CD14-positive monocyte (primary cell): ENCODE measurements at regions not wholly inside any gene's neighbourhood (a gene's known extent, or its start where the extent isn't known, plus 50 kb on each side); places are given as distances from the start of the nearest gene placed in this dataset.

Experiments used
- DNase-seq, 3 donors: peaks; one replicate each; pipeline ENCODE4 v3.0.0-alpha.2; 2011 to 2022
- H2AFZ ChIP-seq: 2 replicates; pipeline ENCODE4 v1.6.0; 2012; ENCODE audit warnings: mild to moderate bottlenecking, low read depth, low read length, inconsistent platforms; ENCODE audit not compliant: insufficient read depth, poor library complexity, severe bottlenecking
- H3K27ac ChIP-seq, 2 donors: 1 replicate in 1 of 2; 2 replicates in 1 of 2; pipeline ENCODE4 v1.5.1; 2012 to 2013; ENCODE audit warnings: low read length in 2 of 2, control low read depth in 1 of 2, inconsistent platforms in 1 of 2, low read depth in 1 of 2, mild to moderate bottlenecking in 1 of 2
- H3K27me3 ChIP-seq, 2 donors: one replicate each; pipeline versions ENCODE4 v1.6.0 to v1.6.1; 2011 to 2013; ENCODE audit warnings: low read length in 2 of 2; ENCODE audit not compliant: control insufficient read depth in 2 of 2, insufficient read depth in 2 of 2
- H3K36me3 ChIP-seq, 2 donors: replicated peaks in 1 of 2; 1 replicate in 1 of 2; 2 replicates in 1 of 2; pipeline versions ENCODE4 v1.5.1 to v1.6.1; 2012 to 2013; ENCODE audit warnings: low read length in 2 of 2, control low read depth in 1 of 2, inconsistent platforms in 1 of 2, mild to moderate bottlenecking in 1 of 2; ENCODE audit not compliant: insufficient read depth in 2 of 2, control insufficient read depth in 1 of 2
- H3K4me1 ChIP-seq, 2 donors: 1 replicate in 1 of 2; 2 replicates in 1 of 2; pipeline versions ENCODE4 v1.5.1 to v1.6.1; 2012 to 2013; ENCODE audit warnings: low read length in 2 of 2, control low read depth in 1 of 2, inconsistent platforms in 1 of 2, mild to moderate bottlenecking in 1 of 2, moderate library complexity in 1 of 2; ENCODE audit not compliant: insufficient read depth in 2 of 2, control insufficient read depth in 1 of 2
- H3K4me2 ChIP-seq: replicated peaks from 2 replicates; pipeline ENCODE3; 2012; ENCODE audit warnings: low read length, moderate library complexity, mild to moderate bottlenecking; ENCODE audit not compliant: poor library complexity, severe bottlenecking; ENCODE audit errors: extremely low read depth
- H3K4me3 ChIP-seq, 3 experiments: fragments of 200-600 bp in 1 of 3; sonication (generic) in 1 of 3; replicated peaks in 1 of 3; 1 replicate in 2 of 3; 2 replicates in 1 of 3; pipeline ENCODE4 v1.5.1; 2011 to 2013; ENCODE audit warnings: low read length in 3 of 3, mild to moderate bottlenecking in 3 of 3, control low read depth in 2 of 3, low read depth in 2 of 3, inconsistent platforms in 1 of 3, moderate library complexity in 1 of 3
- H3K79me2 ChIP-seq: 2 replicates; pipeline ENCODE4 v1.6.0; 2012; ENCODE audit warnings: mild to moderate bottlenecking, control low read depth, inconsistent platforms, low read length, moderate library complexity; ENCODE audit not compliant: insufficient read depth
- H3K9ac ChIP-seq: 2 replicates; pipeline ENCODE4 v1.6.0; 2017; ENCODE audit warnings: low read length, mild to moderate bottlenecking; ENCODE audit not compliant: insufficient read depth, poor library complexity, severe bottlenecking
- H3K9me3 ChIP-seq, 2 donors: replicated peaks in 1 of 2; 1 replicate in 1 of 2; 2 replicates in 1 of 2; pipeline versions ENCODE4 v1.5.1 to v1.6.1; 2012 to 2013; ENCODE audit warnings: low read length in 2 of 2, control low read depth in 1 of 2; ENCODE audit not compliant: control insufficient read depth in 1 of 2, insufficient read depth in 1 of 2
- H4K20me1 ChIP-seq: 2 replicates; pipeline ENCODE4 v1.6.0; 2012; ENCODE audit warnings: mild to moderate bottlenecking, low read length, control low read depth, moderate library complexity; ENCODE audit not compliant: insufficient read depth
- H3K27ac Mint-ChIP-seq, 7 donors: one replicate each; pipeline ENCODE4 v1.8.0; 2020; ENCODE audit warnings: mild to moderate bottlenecking in 7 of 7, mixed read lengths in 7 of 7, moderate library complexity in 6 of 7, inconsistent platforms in 2 of 7
- H3K27me3 Mint-ChIP-seq, 3 donors: one replicate each; pipeline ENCODE4 v1.8.0; 2021 to 2022; ENCODE audit warnings: low read depth in 3 of 3, mild to moderate bottlenecking in 3 of 3, mixed read lengths in 3 of 3, moderate library complexity in 3 of 3, inconsistent platforms in 1 of 3
- H3K36me3 Mint-ChIP-seq, 2 donors: one replicate each; pipeline ENCODE4 v1.8.0; 2020; ENCODE audit warnings: mixed read lengths in 2 of 2, inconsistent platforms in 1 of 2, mild to moderate bottlenecking in 1 of 2
- H3K4me1 Mint-ChIP-seq: one replicate; pipeline ENCODE4 v1.8.0; 2020; ENCODE audit warnings: mild to moderate bottlenecking, mixed read lengths
- H3K4me3 Mint-ChIP-seq, 2 donors: one replicate each; pipeline ENCODE4 v1.8.0; 2020; ENCODE audit warnings: mild to moderate bottlenecking in 2 of 2, mixed read lengths in 2 of 2, moderate library complexity in 1 of 2
- H3K9me3 Mint-ChIP-seq, 7 donors: one replicate each; pipeline ENCODE4 v1.8.0; 2020 to 2022; ENCODE audit warnings: mixed read lengths in 7 of 7, mild to moderate bottlenecking in 6 of 7, moderate library complexity in 6 of 7, inconsistent platforms in 2 of 7
- WGBS: methylation state at CpG from one replicate; pipeline ENCODE4 v1.1.5; 2013; ENCODE audit warnings: missing lambda C conversion rate; ENCODE audit not compliant: insufficient coverage; 5-methylcytosine and 5-hydroxymethylcytosine counted together
- intact Hi-C, 2 donors: fragments of 100-400 bp; cut with micrococcal nuclease; formaldehyde crosslinking; loops; one replicate each; pipeline versions ENCODE4 v1.15.0 to v1.15.1; 2023
- TF ChIP-seq, protein P1 (sequence below): fragments of 200-600 bp; IDR thresholded peaks from one replicate; pipeline ENCODE4 v1.8.0; 2022; ENCODE audit warnings: antibody characterized with exemption, mild to moderate bottlenecking

DNA sequence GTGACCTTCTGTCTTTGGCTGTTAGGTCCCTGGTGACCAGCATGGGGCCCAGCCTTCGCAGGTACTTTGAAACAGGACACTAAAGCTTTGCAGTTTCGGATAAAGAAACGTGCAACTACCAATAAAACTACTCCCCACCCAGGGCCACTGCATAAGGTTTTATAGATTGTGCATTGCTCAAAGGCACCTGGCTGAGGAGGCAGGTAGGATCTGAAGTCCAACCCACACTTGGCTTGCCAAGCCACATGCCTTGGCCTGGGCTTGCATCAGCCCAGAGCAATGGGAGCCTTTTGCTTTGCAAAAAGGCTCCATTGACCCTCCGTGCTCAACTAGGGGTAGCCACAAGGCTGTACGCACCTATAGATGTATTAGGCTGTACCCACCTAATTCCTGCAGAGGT, 84.4 kb upstream of the SYT6 start:
- no peaks in the 10 kb centered on the region for H3K36me3 Mint-ChIP-seq
- H3K27ac Mint-ChIP-seq, result no peak overlapping the region
- H3K27me3 Mint-ChIP-seq, result peaks cover 5 to 7% (median 7%) of the 10 kb centered on the region in 3 donors
- Histone ChIP-seq H3K9ac (no peak overlapping the region), H3K27ac (no peak overlapping the region), H4K20me1 (no peaks in the 10 kb centered on the region), H3K79me2 (no peaks in the 10 kb centered on the region), H3K27me3 (no peaks in the 10 kb centered on the region), H3K4me1 (peaks cover 4 to 7% of the 10 kb centered on the region in 2 donors), H3K4me2 (no peak overlapping the region), H3K36me3 (no peaks in the 10 kb centered on the region), H2AFZ (no peak overlapping the region), H3K4me3 (no peak overlapping the region), H3K9me3 (peaks cover 0 to 18% of the 10 kb centered on the region in 2 donors)
- peaks cover 8 to 32% (median 15%) of the 10 kb centered on the region in 7 donors for H3K9me3 Mint-ChIP-seq
- H3K4me3 Mint-ChIP-seq, result no peak overlapping the region
- no peak for DNase-seq
- TF ChIP-seq, protein P1, sequence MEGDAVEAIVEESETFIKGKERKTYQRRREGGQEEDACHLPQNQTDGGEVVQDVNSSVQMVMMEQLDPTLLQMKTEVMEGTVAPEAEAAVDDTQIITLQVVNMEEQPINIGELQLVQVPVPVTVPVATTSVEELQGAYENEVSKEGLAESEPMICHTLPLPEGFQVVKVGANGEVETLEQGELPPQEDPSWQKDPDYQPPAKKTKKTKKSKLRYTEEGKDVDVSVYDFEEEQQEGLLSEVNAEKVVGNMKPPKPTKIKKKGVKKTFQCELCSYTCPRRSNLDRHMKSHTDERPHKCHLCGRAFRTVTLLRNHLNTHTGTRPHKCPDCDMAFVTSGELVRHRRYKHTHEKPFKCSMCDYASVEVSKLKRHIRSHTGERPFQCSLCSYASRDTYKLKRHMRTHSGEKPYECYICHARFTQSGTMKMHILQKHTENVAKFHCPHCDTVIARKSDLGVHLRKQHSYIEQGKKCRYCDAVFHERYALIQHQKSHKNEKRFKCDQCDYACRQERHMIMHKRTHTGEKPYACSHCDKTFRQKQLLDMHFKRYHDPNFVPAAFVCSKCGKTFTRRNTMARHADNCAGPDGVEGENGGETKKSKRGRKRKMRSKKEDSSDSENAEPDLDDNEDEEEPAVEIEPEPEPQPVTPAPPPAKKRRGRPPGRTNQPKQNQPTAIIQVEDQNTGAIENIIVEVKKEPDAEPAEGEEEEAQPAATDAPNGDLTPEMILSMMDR, result no peak
- H3K4me1 Mint-ChIP-seq, result peaks cover 11% of the 10 kb centered on the region
- WGBS, result 100% methylated on average over 3 of the region's 5 CpGs
- intact Hi-C loops, result no loop called here

DNA sequence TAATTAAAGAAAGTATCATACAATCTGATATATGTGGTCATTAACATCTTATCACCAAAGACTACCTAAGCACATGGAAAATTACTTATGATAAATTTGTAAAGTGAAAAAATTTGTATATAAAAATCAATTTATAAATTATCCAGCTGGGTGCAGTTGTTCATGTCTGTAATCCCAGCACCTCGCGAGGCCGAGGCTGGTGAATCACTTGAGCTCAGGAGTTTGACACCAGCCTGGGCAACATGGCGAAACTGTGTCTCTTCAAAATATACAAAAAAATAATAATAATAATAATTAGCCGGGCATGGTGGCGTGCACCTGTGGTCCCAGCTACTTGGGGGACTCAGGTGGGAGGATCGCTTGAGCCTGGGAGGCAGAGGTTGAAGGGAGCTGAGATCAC, 82.8 kb upstream of the SYT6 start:
- peaks cover 4 to 6% (median 4%) of the 10 kb centered on the region in 3 donors for H3K27me3 Mint-ChIP-seq
- no peak overlapping the region for H3K4me3 Mint-ChIP-seq
- H3K9me3 ChIP-seq, result peaks cover 0 to 12% of the 10 kb centered on the region in 2 donors
- peaks cover 4 to 7% of the 10 kb centered on the region in 2 donors for H3K4me1 ChIP-seq
- intact Hi-C loops, result no loop called here
- H3K4me3 ChIP-seq, result no peak overlapping the region
- TF ChIP-seq, protein P1, result no peak
- peaks cover 0 to 20% (median 7%) of the 10 kb centered on the region in 7 donors for H3K9me3 Mint-ChIP-seq
- no CpG with 5 or more reads among the region's 7 CpGs for WGBS
- H3K79me2 ChIP-seq, result no peaks in the 10 kb centered on the region
- no peak overlapping the region for H3K27ac ChIP-seq
- no peaks in the 10 kb centered on the region for H3K36me3 ChIP-seq
- no peaks in the 10 kb centered on the region for H4K20me1 ChIP-seq
- no peak overlapping the region for H3K9ac ChIP-seq
- H3K27ac Mint-ChIP-seq, result no peak overlapping the region
- no peak overlapping the region for H3K4me2 ChIP-seq
- H3K27me3 ChIP-seq, result no peaks in the 10 kb centered on the region
- no peak for DNase-seq
- no peaks in the 10 kb centered on the region for H3K36me3 Mint-ChIP-seq
- no peak overlapping the region for H2AFZ ChIP-seq
- H3K4me1 Mint-ChIP-seq, result peaks cover 11% of the 10 kb centered on the region
